ENCODE measurements at regions not wholly inside any gene's neighbourhood (a gene's known extent, or its start where the extent isn't known, plus 50 kb on each side); places are given as distances from the start of the nearest gene placed in this dataset.

DNA sequence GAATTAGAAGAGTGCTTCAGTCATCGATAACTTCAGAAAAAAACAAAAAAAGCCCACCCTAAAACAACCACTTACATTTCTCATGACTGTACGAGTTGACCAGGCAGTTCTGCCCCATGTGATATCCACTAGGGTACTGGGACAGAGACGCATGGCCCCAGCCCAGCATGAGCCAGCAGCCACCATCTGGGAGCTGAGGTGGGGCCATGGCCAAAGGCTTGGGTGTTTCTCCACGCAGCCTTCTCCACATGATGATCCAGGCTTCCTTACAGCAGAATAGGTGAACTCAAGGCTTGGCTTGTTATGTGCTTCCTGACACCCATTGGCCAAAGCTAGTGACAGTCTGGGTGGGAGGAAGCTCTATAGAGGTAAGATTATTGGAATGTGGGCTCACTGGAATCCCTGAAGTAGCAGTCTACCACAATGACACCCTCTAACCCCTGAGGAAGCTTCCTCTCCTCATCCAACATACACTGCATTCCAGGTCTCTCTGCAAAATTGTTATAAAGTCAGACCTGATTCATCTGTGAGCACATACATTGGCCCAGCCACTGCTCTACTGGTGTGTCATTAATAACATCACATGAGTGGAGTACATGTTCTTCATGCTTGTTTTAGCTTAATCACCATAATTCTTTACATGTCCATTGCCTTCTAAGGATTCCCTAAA is 66.3 kb upstream of the NTPCR start:
- TF ChIP-seq PKNOX1 (IDR thresholded peaks at IDR 0.05) (no peak), SP1 (IDR thresholded peaks at IDR 0.05) (no peak), ARNT (IDR thresholded peaks at IDR 0.05) (no peak), ZNF384 (IDR thresholded peaks at IDR 0.05) (no peak), FOXA1 (IDR thresholded peaks at IDR 0.05) (no peak), SUZ12 (IDR thresholded peaks at IDR 0.05) (no peak), TARDBP (IDR thresholded peaks at IDR 0.05) (no peak), FOXM1 (IDR thresholded peaks at IDR 0.05; ENCODE audit: borderline replicate concordance) (no peak), BHLHE40 (IDR thresholded peaks at IDR 0.05; ENCODE audit: borderline replicate concordance) (no peak), NFRKB (IDR thresholded peaks at IDR 0.05) (no peak), HDGF (IDR thresholded peaks at IDR 0.05; ENCODE audit: borderline replicate concordance) (no peak), LEF1 (IDR thresholded peaks at IDR 0.05; ENCODE audit: borderline replicate concordance) (no peak), CTBP1 (IDR thresholded peaks at IDR 0.05; ENCODE audit: borderline replicate concordance) (no peak)
